Skin epidermis (tissue), 12 donors: ENCODE measurements at regions not wholly inside any gene's neighbourhood (a gene's known extent, or its start where the extent isn't known, plus 50 kb on each side); places are given as distances from the start of the nearest gene placed in this dataset.

Source experiments
- H3K27ac ChIP-seq, 21 experiments: fragments of 200-600 bp; sonication (generic) in 11 of 21; one replicate each; pipeline ENCODE4 v1.5.0; 2020; ENCODE audit warnings: mild to moderate bottlenecking in 3 of 21, inconsistent platforms in 2 of 21, moderate library complexity in 2 of 21
- H3K4me3 ChIP-seq, 7 experiments: fragments of 200-600 bp; sonication (generic) in 2 of 7; one replicate each; pipeline ENCODE4 v1.5.0; 2020; ENCODE audit warnings: inconsistent platforms in 2 of 7, mild to moderate bottlenecking in 2 of 7, moderate library complexity in 1 of 7

DNA sequence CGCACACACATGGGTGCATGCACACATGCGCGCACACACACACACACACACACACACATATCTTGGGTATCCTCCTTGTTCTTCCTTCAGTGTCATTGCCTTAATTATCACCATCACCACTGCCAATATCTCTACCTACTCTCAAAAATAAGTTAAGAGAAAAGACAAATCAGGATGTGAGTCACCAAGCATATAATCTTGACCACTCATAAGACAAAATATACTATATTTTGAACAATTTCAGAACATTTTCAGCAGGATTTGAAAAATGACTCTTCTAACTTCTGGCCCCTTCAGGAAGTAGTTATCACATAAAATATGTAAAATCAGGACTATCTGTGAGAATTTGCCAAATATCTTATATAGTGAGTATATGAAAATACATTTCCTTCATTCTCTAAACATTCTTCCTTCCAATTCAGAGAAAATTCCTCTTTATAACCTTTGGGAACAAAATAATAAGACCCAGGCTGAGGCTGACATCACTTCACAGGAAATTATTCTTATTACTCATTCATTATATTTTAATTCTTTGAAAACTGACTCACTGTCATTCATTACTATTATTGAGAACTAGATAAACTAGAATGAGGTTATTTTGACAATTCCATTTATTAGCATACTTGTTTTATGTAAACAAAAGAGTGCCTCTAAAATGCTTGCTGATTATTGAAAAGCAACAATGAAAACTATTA is 772.0 kb upstream of the ACO1 start:
- H3K4me3 ChIP-seq: no peak overlapping the region
- H3K27ac ChIP-seq: no peak overlapping the region

DNA sequence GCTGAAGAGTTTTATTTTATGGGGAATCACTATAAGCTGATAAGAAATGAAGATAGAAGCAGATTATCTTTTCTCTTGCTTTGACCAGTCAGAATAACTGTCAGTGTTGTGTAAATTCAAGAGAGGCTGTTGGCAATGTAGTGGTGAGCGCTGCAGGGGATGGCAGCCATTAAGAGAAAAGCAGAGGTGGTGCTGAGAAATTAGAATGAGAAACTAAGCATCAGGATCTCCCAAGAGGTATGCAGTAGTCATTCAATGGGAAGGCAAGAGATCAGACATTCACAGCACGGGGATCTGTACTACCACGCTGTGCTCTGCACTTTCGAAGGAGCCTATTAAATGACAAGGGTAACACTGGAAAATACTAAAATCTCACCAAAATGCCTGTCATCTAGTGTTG is 768.5 kb upstream of the ACO1 start:
- Histone ChIP-seq H3K27ac (no peak overlapping the region), H3K4me3 (no peak overlapping the region)

DNA sequence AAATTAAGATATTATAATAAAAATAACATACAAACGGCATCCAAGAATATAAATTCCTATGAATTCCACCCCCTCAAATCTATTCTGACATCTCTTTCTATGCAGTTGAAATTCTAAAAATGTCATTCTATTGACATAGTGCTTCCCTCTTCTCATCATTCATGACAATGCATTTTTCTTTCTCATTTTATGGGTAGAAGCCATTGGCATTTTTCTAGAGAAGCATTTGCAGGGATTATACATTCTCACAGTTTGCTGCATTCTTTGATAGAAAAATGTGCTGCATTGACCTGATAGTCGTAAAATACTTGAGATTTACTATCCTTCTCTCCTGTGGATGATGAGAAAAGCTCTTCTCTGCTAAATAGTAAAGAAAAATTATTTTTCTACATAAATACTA is 760.9 kb upstream of the ACO1 start:
- no peak overlapping the region for H3K27ac ChIP-seq
- no peak overlapping the region for H3K4me3 ChIP-seq

DNA sequence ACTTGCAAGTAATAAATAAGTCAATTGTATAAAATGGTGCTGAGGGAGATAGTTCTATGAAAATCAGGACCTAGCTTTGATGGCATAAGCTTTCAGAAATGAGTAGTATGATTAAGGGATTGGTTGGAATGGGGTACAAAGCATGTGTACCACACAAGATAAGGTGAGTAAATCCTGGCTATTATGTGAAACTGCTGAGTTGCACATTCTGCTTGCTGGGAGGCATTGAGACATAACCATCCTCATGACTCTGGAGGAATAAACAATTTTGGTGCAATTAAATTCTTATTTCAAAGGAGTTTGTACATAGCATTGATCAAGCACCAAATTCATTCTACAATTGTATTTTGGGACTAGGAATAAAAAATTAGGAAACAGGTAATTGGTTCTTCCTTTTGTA is 755.2 kb upstream of the ACO1 start:
- no peak overlapping the region for H3K27ac ChIP-seq
- H3K4me3 ChIP-seq: no peak overlapping the region

DNA sequence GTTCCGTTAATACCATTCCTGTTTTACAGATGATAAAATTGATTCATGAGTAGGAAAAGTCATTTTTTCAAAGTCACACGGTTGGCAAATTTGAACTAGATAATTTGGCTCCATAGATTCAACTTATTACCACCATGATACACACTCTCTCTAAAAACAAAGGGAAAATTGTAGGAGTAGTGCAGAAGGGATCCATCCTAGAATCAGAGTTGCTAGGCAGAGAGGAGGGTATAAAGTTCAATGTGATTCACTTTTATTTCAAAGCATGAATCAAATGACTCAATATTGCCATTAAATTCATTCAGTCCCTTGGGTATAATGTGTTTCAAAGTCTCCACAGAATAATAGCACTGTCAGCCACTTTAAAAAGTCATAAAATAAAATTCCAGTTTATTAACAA is 747.2 kb upstream of the ACO1 start:
- Histone ChIP-seq H3K27ac (no peak overlapping the region), H3K4me3 (no peak overlapping the region)

DNA sequence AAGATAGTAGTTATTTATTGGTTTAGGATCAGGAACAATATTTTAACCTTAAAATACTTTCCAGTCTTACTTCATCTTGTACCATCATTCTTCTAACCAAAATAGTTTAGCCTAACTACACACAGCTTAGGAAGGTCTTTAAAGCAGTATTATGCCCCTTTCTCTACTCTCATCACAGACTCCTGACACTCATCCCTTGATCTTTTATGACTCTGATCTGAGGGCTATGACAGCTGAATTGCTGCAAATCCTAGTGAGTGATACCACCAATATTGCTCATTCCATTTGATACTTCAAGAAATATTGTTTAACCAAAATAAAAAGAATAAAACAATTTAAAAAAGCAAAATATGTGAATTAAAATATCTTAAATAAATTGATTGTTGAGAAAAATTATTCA is 746.6 kb upstream of the ACO1 start:
- H3K27ac ChIP-seq: no peak overlapping the region
- no peak overlapping the region for H3K4me3 ChIP-seq

DNA sequence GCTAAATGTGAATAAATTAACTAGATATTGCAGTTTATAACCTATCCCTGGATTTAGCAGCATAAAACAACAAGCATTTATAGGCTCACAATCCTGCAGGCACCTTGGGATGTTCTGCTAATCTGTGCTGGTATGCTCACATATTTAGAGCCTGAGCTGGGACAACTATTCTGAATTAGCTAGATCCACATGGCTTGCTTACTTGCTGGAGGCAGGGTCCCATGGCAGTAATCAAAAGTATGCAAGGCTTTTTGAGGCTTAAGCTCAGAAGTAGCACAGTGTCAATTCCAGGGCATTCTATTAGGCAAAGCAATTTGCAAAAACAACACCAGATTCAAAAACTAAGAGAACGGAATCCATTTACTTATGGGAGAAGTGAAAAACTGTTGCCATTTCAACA is 745.0 kb upstream of the ACO1 start:
- Histone ChIP-seq H3K27ac (no peak overlapping the region), H3K4me3 (no peak overlapping the region)

DNA sequence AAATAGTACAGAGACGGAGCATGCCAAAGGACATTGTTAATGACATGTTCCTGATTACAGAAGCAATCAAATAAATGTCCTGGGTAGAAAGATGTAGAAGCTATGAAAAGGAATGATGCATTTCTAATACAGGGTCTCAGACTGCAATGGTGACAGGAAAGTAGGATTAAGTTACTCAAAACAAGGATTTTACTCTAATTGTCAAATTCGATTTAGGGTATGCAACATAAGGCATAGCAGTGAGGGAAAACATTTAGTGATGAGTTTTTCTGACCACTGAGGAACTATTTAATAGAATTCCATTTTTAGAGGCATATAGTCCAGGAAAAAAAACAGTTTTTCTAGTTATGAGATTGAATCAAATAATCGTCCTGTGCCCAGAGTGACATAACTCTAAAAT is 715.1 kb upstream of the ACO1 start:
- H3K27ac ChIP-seq: no peak overlapping the region
- no peak overlapping the region for H3K4me3 ChIP-seq

DNA sequence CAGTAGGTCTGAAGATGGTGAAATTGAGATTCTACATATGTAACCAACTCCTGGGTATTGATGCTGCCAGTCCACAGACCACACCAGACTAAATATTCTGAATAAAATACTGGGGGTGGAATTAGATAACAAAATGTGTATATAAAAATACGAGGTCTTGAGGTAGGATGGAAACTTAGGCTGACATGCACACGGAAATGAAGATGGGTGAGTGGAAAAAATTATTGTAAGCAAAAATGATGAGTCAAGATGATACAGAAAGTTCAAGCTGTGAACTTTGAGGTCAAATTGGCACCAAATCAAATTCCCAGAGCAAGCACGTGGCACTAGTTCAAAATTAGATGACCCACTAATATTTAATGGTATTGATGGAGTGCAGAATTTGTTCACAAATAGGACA is 713.4 kb upstream of the ACO1 start:
- Histone ChIP-seq H3K27ac (no peak overlapping the region), H3K4me3 (no peak overlapping the region)

DNA sequence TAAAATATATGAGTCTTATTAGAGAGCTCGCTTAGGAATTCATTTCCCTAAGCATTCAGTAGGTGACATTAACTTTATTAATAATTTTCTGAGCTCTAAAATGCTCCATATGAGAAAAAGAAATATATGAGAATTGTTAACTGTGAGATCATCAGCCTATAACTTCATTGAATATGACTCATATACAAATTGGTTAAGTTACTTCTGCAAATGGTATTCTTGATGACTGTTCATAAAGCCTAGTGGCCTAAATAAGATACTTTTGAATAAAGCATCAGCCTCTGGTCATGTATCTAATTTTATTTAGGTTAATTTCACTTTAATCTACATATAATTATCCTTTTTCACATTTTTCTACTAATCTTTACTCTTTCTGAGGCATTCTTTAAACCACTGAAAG is 710.2 kb upstream of the ACO1 start:
- Histone ChIP-seq H3K27ac (no peak overlapping the region), H3K4me3 (no peak overlapping the region)

DNA sequence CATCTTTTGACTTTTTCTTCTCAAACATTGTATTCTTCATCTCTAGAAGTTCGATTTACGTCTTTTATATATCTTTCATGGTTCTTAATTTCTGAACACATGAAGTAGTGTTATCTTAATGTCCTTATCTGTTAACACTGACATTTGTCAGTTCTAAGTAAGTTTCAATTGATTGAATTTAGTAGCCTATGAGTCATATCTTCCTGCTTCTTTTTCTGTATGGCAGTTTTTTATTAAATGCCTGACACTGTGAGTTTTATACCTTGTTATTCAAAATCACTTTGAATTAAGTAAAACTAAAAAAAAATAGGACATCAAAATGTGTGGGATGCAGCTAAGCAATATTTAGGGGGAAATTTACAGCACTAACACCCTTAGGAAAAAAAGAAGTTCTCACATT is 707.0 kb upstream of the ACO1 start:
- Histone ChIP-seq H3K4me3 (no peak overlapping the region), H3K27ac (no peak overlapping the region)

DNA sequence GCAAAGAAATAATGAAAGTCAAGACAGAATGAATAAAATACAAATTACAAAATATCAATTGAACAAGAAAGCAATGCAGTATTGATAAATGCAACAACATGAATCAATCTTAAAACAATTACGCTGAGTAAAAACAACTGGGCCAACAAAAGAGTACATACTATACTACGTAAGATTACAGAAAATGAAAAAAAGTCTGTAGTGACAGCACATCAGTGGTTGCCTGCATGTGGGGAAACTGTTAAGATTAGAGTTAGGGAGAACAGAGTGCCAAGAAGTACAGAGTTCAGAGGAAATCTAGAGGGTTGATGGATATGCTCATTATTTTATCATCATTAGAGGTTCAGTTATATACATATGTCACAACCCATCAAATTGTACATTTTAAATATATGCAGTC is 706.6 kb upstream of the ACO1 start:
- no peak overlapping the region for H3K27ac ChIP-seq
- no peak overlapping the region for H3K4me3 ChIP-seq

DNA sequence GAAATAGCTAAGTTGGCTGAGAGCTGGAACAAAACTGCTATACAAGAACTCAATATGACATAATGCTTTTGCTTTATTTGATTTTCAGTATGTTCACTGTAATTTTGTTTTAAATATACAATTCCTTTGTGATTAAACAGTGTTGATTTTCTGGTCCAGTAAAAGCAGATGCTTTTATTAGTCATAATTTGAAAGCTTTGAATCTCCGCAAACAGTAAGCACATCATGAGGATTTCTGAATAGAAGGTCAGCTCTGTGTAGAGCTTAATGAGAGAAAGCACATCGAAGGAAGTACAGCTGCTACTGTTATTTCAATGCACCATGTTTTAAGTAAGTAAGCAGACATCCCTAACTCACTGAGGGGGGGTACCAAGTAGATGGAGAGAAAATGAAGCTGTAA is 701.3 kb upstream of the ACO1 start:
- Histone ChIP-seq H3K27ac (no peak overlapping the region), H3K4me3 (no peak overlapping the region)

DNA sequence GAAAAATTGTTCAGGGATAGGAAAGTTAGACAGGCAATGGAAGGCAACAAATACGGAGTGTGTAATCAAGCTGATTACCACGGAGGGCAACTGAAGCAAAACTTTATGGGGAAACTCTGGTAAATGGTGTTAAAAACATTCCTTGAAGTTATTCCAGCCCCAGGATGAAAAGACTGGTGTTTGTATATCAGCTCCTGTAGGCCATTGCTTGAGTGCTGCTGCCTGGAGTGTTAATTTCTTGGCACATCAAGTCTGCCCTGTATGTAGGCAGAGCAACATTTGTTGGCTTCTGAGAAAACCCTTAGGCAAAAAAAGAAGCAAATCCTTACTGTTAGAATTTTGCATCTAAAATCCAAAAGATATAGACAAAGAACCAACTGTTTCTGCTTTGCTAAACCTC is 686.5 kb upstream of the ACO1 start:
- Histone ChIP-seq H3K4me3 (no peak overlapping the region), H3K27ac (no peak overlapping the region)

DNA sequence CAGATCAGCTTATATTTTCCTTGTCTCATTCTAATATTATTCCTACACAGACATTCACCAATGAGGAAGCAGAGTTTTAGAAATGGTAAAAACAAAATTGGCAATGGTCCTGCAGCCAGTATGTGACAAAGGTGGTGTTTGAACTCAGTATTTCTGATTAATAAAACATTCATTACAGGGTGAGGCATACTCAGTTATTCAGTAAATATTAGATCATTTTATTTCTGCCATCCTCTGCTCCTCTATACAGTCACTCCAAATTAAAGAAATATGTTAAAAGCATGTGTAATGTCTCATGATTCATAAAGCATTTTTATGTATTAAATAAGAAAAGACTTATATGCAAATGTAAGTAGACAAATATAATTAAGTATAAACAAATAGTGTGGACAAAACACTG is 684.6 kb upstream of the ACO1 start:
- Histone ChIP-seq H3K4me3 (no peak overlapping the region), H3K27ac (no peak overlapping the region)

DNA sequence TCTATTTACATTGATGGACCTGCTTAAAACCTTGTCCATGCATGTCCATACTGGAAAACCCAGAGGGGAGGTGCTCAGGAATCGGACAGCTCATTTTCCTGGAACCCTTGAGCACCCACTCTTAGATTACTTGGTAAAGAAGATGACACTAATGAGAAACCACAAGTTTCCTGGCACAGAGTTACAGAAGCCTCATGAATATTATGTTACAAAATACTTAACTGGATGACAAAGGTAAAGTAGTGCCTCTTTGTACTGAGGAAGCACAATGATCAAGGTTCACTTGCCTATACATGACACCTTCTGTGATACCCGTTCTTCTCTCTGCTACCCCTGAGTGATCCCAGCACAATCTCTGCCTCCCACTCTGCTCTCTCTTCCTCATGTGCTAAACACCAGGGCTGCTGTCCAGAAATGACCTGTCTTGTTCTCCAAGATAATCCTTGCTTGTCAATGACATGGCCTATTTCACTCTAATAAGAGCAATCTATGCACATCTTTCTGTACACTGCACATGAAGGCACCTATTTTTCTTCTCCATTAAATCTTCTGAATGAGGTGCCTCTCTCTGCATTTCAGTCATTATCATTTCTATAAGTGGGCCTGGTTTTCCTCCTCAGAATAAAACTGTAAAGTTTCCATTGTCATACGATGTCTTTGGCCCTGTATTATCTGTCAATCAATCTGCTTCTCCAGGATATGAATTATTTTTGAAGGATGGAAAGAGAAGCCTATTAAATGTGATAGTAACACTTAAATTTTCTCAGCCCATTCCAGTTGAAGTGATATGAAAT is 684.0 kb upstream of the ACO1 start:
- no peak overlapping the region for H3K27ac ChIP-seq
- no peak overlapping the region for H3K4me3 ChIP-seq

DNA sequence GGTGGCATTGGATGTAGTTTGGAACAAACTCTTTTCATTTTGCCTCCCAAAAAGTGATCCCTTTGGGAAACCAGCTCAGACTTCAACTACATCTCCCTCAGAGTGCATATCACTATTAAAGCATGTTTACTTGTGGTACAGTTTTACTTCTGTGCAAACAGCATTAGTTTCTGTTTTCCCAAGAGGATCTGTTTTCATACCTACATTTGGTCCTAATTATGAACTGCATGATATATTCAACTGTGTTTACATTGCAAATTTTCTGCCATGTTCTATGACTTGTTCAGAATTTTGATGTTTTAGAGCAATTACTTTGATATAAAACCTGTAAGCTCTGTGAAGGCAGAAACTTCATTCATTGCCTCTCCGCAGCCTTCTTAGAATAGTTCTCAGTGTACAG is 681.5 kb upstream of the ACO1 start:
- Histone ChIP-seq H3K4me3 (no peak overlapping the region), H3K27ac (no peak overlapping the region)

DNA sequence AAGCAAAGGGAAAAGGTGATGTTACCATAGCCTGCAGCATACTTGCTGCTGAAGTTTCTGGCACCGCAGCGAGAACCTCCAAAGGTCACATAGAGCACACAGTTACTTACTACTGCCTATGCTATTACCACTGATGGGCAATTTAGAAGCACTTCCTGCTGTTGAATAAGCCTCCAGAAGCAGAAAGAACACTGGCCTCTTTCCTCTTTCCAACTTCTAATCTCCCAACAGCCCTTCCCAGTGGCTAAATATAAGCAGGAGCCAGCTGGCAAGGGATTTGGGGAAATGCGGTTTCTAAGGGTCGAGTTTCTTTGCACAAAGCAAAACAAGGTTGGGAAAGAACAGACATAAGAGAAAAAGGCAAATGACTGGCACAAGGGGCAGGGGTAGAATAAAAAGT is 669.2 kb upstream of the ACO1 start:
- Histone ChIP-seq H3K27ac (no peak overlapping the region), H3K4me3 (no peak overlapping the region)

DNA sequence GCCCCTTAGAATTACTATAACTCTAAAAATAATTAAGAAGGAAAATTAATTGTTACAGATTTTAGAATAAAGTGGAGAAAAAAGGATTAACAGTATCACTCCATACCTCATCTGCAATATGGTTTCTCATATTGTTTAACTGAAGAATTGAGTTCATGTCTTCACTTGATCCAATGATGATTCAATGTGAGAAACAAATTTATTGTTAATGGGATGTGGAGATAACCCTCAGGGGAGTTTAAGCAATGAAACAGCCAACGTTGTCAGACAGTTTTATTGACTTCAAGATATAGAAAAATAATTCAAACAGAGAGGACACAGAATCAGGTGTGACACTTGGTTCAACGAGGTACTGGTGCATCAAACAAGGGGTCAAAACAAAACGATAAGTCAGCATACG is 665.2 kb upstream of the ACO1 start:
- no peak overlapping the region for H3K27ac ChIP-seq
- no peak overlapping the region for H3K4me3 ChIP-seq

DNA sequence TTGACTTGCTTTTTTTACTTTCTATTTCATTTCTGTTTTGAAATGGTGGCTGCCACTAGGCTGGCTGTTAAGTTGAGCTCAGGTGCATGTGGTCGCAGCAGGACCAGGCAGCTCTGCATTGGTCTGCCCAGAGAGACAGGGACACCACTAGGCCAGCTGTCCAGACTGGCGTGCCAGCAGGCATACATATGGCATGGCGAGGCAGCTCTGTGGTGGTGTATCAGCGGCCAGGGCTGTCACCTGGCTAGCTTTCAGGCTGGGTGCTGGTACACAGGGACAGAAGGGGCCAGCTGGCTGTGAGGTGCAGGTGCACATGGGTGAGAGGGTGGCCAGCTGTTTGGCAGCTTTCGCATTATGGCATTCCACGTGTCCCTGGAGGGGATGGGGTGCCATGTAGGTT is 654.0 kb upstream of the ACO1 start:
- no peak overlapping the region for H3K4me3 ChIP-seq
- no peak overlapping the region for H3K27ac ChIP-seq

DNA sequence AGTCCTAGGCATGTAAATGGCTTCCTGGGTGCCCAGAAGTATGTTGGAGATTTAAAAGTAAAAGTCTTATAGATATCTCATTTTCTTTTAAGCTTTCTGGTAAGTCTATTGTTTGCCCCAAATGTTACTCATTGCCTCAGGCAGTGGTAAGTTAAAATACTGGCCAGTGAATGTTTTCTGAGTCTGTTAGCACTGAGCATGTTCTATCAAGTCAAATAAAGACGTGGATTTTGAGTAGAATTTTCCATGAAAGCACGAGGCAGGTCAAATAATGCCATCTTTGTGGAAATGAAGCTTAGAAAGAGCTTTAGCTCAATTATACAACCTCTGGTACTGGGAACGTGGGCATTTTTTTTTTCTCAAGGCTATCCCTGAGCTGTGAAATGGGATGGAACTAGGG is 651.3 kb upstream of the ACO1 start:
- Histone ChIP-seq H3K4me3 (no peak overlapping the region), H3K27ac (no peak overlapping the region)
